HCT116 (cell line): ENCODE measurements at regions not wholly inside any gene's neighbourhood (a gene's known extent, or its start where the extent isn't known, plus 50 kb on each side); places are given as distances from the start of the nearest gene placed in this dataset.

Source experiments
- ATAC-seq: fragments of 200-7000 bp; cut with Tn5 transposase; 2 replicates; pipeline ENCODE4 v1.9.1; 2020; ENCODE audit warnings: mild to moderate bottlenecking, moderate library complexity
- BruUV-seq: library from RNA; stranded (reverse); fragments of 400-500 nt; replicated peaks from 2 replicates; lab custom pipeline; 2021; lab: Mats Ljungman, UMichigan
- CTCF ChIA-PET: fragments of 300-600 bp; sonication (Branson Sonifier 250); formaldehyde crosslinking; loops from one replicate; lab custom pipeline; 2021; ENCODE audit warnings: antibody characterized with exemption; lab: Charles Lee
- POLR2A ChIA-PET: fragments of 300-600, 350-600 bp; sonication (Branson Sonifier 250); formaldehyde crosslinking; loops from one replicate; lab custom pipeline; 2021; ENCODE audit warnings: antibody characterized with exemption; lab: Charles Lee
- RAD21 ChIA-PET, 2 experiments: fragments of 300-600 bp; sonication (Branson Sonifier 250); formaldehyde crosslinking; loops; one replicate each; lab custom pipeline; 2023; ENCODE audit warnings: low total read pairs in 2 of 2; ENCODE audit not compliant: uncharacterized antibody in 2 of 2, unreplicated experiment in 2 of 2, low non-redundant PET in 1 of 2; lab: Charles Lee
- DNase-seq: peaks from one replicate; pipeline ENCODE4 v3.0.0-alpha.2; 2010; ENCODE audit warnings: low read depth, low spot score
- H2AFZ ChIP-seq: fragments of 200-600 bp; shearing (Covaris generic), sonication (generic); 2 replicates; pipeline ENCODE4 v1.6.1; 2017; ENCODE audit warnings: low read depth, mixed run types, mixed read lengths, antibody characterized with exemption, low read length; ENCODE audit not compliant: poor library complexity, severe bottlenecking
- H3K27ac ChIP-seq: 2 replicates; pipeline ENCODE4 v1.5.1; 2012; ENCODE audit warnings: low read depth, low read length
- H3K27me3 ChIP-seq: fragments of 200-600 bp; sonication (generic); 2 replicates; pipeline ENCODE4 v1.6.1; 2016; ENCODE audit warnings: mixed run types, low read length, mixed read lengths; ENCODE audit not compliant: insufficient read depth
- H3K36me3 ChIP-seq, 2 experiments: fragments of 200-500 bp in 1 of 2; fragments of 200-600 bp in 1 of 2; sonication (Bioruptor generic) in 1 of 2; sonication (generic) in 1 of 2; 2 replicates each; pipeline versions ENCODE4 v1.5.1 to v1.6.1; 2014 to 2016; ENCODE audit warnings: low read length in 2 of 2, inconsistent platforms in 1 of 2, mixed read lengths in 1 of 2, mixed run types in 1 of 2; ENCODE audit not compliant: insufficient read depth in 2 of 2, control insufficient read depth in 1 of 2
- H3K4me1 ChIP-seq, 2 experiments: fragments of 200-600 bp in 1 of 2; sonication (generic) in 1 of 2; 2 replicates each; pipeline versions ENCODE4 v1.5.1 to v1.6.1; 2012 to 2017; ENCODE audit warnings: low read length in 2 of 2, inconsistent platforms in 1 of 2, mild to moderate bottlenecking in 1 of 2, mixed read lengths in 1 of 2, mixed run types in 1 of 2, moderate library complexity in 1 of 2; ENCODE audit not compliant: insufficient read depth in 2 of 2, control insufficient read depth in 1 of 2
- H3K4me2 ChIP-seq: fragments of 200-600 bp; sonication (generic); 2 replicates; pipeline ENCODE4 v1.6.1; 2017; ENCODE audit warnings: mixed run types, low read length, mixed read lengths
- H3K4me3 ChIP-seq, 2 experiments: fragments of 200-600 bp in 1 of 2; sonication (generic) in 1 of 2; replicated peaks in 1 of 2; 2 replicates each; pipeline ENCODE4 v1.5.1; 2011 to 2016; ENCODE audit warnings: low read length in 2 of 2, control low read depth in 1 of 2, low read depth in 1 of 2, mild to moderate bottlenecking in 1 of 2, mixed read lengths in 1 of 2, mixed run types in 1 of 2
- H3K79me2 ChIP-seq: fragments of 200-600 bp; sonication (generic); 2 replicates; pipeline ENCODE4 v1.6.1; 2017; ENCODE audit warnings: mild to moderate bottlenecking, mixed run types, low read length, moderate library complexity, mixed read lengths; ENCODE audit not compliant: insufficient read depth
- H3K9ac ChIP-seq: fragments of 200-600 bp; sonication (generic); 2 replicates; pipeline ENCODE4 v1.6.1; 2016; ENCODE audit warnings: low read length, mixed read lengths
- H3K9me2 ChIP-seq: fragments of 200-600 bp; sonication (generic), shearing (Covaris generic); 2 replicates; pipeline ENCODE4 v1.6.1; 2017; ENCODE audit warnings: mixed run types, mild to moderate bottlenecking, moderate library complexity; ENCODE audit not compliant: insufficient read depth
- H3K9me3 ChIP-seq, 2 experiments: fragments of 200-500 bp in 1 of 2; fragments of 200-600 bp in 1 of 2; sonication (Bioruptor generic) in 1 of 2; sonication (generic) in 1 of 2; 2 replicates each; pipeline ENCODE4 v1.6.1; 2014 to 2017; ENCODE audit warnings: low read length in 2 of 2, mixed read lengths in 2 of 2, inconsistent platforms in 1 of 2, low read depth in 1 of 2, mild to moderate bottlenecking in 1 of 2, mixed run types in 1 of 2, moderate library complexity in 1 of 2; ENCODE audit not compliant: control insufficient read depth in 1 of 2, insufficient read depth in 1 of 2
- H4K20me1 ChIP-seq: fragments of 200-600 bp; sonication (generic), shearing (Covaris generic); 2 replicates; pipeline ENCODE4 v1.6.1; 2017; ENCODE audit warnings: mixed run types, mild to moderate bottlenecking, moderate library complexity; ENCODE audit not compliant: insufficient read depth
- CBX3 ChIP-seq: IDR thresholded peaks from 2 replicates; pipeline ENCODE4 v1.6.1; 2012; ENCODE audit warnings: low read depth
- CEBPB ChIP-seq: IDR thresholded peaks from 2 replicates; pipeline ENCODE4 v1.6.1; 2012; ENCODE audit warnings: low read depth
- EGR1 ChIP-seq: IDR thresholded peaks from 2 replicates; pipeline ENCODE4 v1.6.1; 2012; ENCODE audit warnings: low read depth
- ELF1 ChIP-seq: IDR thresholded peaks from 2 replicates; pipeline ENCODE4 v1.6.1; 2012; ENCODE audit warnings: low read depth, borderline replicate concordance
- EZH2phosphoT487 ChIP-seq: fragments of 200-600 bp; IDR thresholded peaks from 2 replicates; pipeline ENCODE4 v1.6.1; 2018; ENCODE audit warnings: antibody characterized with exemption, borderline replicate concordance
- FOSL1 ChIP-seq: IDR thresholded peaks from 2 replicates; pipeline ENCODE4 v1.6.1; 2012; ENCODE audit warnings: low read depth
- JUND ChIP-seq: IDR thresholded peaks from 2 replicates; pipeline ENCODE4 v1.6.1; 2012
- POLR2A ChIP-seq: IDR thresholded peaks from 2 replicates; pipeline ENCODE4 v1.7.0; 2011; ENCODE audit warnings: borderline replicate concordance; ENCODE audit not compliant: insufficient read depth, insufficient read length; ENCODE audit errors: extremely low read depth
- POLR2AphosphoS5 ChIP-seq: IDR thresholded peaks from 2 replicates; pipeline ENCODE4 v1.6.1; 2011; ENCODE audit warnings: mild to moderate bottlenecking, low read depth, low read length, moderate library complexity
- SIN3A ChIP-seq: IDR thresholded peaks from 2 replicates; pipeline ENCODE4 v1.6.1; 2012; ENCODE audit warnings: low read depth
- SP1 ChIP-seq: IDR thresholded peaks from 2 replicates; pipeline ENCODE4 v1.6.1; 2012; ENCODE audit warnings: low read depth
- SRF ChIP-seq: IDR thresholded peaks from 2 replicates; pipeline ENCODE4 v1.6.1; 2012; ENCODE audit warnings: low read depth
- TCF7L2 ChIP-seq: IDR thresholded peaks from 2 replicates; pipeline ENCODE4 v1.7.0; 2011; ENCODE audit warnings: borderline replicate concordance, inconsistent platforms; ENCODE audit not compliant: insufficient read depth, insufficient read length; ENCODE audit errors: extremely low read depth
- YY1 ChIP-seq: IDR thresholded peaks from 2 replicates; pipeline ENCODE4 v1.6.1; 2011; ENCODE audit warnings: low read length, low read depth, moderate library complexity, mild to moderate bottlenecking; ENCODE audit not compliant: insufficient replicate concordance; ENCODE audit errors: extremely low read depth
- ZFX ChIP-seq: fragments of 450-650 bp; IDR thresholded peaks from 2 replicates; pipeline ENCODE4 v1.6.1; 2017
- intact Hi-C: fragments of 100-400 bp; cut with micrococcal nuclease; formaldehyde crosslinking; loops from 2 replicates; pipeline ENCODE4 v1.10.0; 2022
- TF ChIP-seq, protein P1 (sequence below): IDR thresholded peaks from 2 replicates; pipeline ENCODE4 v1.6.1; 2012; ENCODE audit warnings: low read depth
- TF ChIP-seq, protein P2 (sequence below): IDR thresholded peaks from 2 replicates; pipeline ENCODE4 v1.6.1; 2012

DNA sequence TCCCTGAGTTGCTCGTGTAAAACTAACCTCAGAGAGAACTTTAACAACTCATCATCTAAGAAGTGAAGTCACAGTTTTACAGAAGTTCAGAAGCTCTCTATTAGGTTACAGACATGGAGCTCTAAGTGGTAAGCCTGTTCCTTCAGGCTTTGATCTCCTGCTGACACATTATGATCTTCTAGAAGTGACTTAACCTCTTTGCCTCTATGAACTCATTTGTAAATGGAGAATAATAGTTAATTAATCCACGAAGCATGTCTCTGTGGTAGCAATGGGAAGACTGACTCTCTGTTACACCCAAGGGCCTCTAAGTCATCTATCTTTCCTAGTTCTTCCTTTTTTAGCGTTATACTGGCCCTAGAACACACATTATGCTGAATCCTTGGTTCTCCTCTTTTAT is 157.9 kb upstream of the NRIP1 start (continued):
- TF ChIP-seq ZFX (no peak), SIN3A (no peak), CBX3 (no peak), TCF7L2 (no peak), EGR1 (no peak), EZH2phosphoT487 (no peak), POLR2AphosphoS5 (no peak), POLR2A (no peak), SRF (peak; percentile 37; the same call in 1 of the 2 replicates)
- TF ChIP-seq, protein P1, sequence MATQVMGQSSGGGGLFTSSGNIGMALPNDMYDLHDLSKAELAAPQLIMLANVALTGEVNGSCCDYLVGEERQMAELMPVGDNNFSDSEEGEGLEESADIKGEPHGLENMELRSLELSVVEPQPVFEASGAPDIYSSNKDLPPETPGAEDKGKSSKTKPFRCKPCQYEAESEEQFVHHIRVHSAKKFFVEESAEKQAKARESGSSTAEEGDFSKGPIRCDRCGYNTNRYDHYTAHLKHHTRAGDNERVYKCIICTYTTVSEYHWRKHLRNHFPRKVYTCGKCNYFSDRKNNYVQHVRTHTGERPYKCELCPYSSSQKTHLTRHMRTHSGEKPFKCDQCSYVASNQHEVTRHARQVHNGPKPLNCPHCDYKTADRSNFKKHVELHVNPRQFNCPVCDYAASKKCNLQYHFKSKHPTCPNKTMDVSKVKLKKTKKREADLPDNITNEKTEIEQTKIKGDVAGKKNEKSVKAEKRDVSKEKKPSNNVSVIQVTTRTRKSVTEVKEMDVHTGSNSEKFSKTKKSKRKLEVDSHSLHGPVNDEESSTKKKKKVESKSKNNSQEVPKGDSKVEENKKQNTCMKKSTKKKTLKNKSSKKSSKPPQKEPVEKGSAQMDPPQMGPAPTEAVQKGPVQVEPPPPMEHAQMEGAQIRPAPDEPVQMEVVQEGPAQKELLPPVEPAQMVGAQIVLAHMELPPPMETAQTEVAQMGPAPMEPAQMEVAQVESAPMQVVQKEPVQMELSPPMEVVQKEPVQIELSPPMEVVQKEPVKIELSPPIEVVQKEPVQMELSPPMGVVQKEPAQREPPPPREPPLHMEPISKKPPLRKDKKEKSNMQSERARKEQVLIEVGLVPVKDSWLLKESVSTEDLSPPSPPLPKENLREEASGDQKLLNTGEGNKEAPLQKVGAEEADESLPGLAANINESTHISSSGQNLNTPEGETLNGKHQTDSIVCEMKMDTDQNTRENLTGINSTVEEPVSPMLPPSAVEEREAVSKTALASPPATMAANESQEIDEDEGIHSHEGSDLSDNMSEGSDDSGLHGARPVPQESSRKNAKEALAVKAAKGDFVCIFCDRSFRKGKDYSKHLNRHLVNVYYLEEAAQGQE, result no peak
- TF ChIP-seq, protein P2, sequence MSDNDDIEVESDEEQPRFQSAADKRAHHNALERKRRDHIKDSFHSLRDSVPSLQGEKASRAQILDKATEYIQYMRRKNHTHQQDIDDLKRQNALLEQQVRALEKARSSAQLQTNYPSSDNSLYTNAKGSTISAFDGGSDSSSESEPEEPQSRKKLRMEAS, result no peak; the same call in 1 of the 2 replicates

DNA sequence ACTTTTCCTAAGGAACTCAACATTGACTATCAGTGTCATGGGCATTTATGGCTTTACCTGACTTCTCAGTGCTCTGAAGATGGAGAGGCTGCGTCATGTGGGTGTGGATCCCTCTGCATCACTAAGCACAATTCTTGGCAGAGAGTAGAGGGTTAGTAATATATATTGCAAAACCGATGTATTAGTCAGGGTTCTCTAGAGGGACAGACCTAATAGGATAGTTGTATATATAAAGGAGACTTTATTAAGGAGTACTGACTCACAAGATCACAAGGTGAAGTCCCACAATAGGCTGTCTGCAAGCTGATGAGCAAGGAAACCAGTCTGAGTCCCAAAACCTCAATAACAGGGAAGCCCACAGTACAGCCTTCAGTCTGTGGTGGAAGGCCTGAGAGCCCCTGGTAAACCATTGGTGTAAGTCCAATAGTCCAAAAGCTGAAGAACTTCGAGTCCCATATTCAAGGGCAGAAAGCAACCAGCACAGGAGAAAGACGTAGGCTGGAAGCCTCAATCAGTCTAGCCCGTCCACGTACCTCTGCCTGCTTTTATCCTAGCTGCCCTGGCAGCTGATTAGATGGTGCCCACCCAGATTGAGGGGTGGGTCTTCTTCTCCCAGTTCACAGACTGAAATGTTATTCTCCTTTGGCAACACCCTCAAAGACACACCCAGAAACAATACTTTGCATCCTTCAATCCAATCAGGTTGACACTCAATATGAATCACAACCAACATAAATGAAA is 159.7 kb upstream of the NRIP1 start:
- H3K79me2 ChIP-seq, result no peaks in the 10 kb centered on the region
- no peaks in the 10 kb centered on the region for H4K20me1 ChIP-seq
- no peaks in the 10 kb centered on the region for H3K27me3 ChIP-seq
- intact Hi-C loops, result loop anchor here (10.0 kb wide), 2 partner anchors 70 to 350 kb away; no protein-coding TSS in a partner anchor
- no peak overlapping the region for H2AFZ ChIP-seq
- peak overlapping the region; percentile 23 for H3K4me2 ChIP-seq
- H3K4me1 ChIP-seq, result peaks cover 0 to 37% of the 10 kb centered on the region in 2 experiments; a peak in 2 of 4 replicates
- peak; percentile 56 for DNase-seq
- peak; percentile 84 for TF ChIP-seq CEBPB
- peak; percentile 62; the same call in 1 of the 2 replicates for TF ChIP-seq JUND
- TF ChIP-seq, protein P1, result no peak
- peak; percentile 66 for TF ChIP-seq SP1
- TF ChIP-seq FOSL1, result peak; percentile 49
- TF ChIP-seq YY1, result no peak
- no peak for TF ChIP-seq ELF1
- ATAC-seq, result peak; percentile 57
- H3K36me3 ChIP-seq, result no peaks in the 10 kb centered on the region
- BruUV-seq, result no TSS peak
- no peaks in the 10 kb centered on the region for H3K9me2 ChIP-seq
- H3K9me3 ChIP-seq, result no peaks in the 10 kb centered on the region
- POLR2A ChIA-PET, result no interaction called here
- CTCF ChIA-PET, result no interaction called here
- H3K9ac ChIP-seq, result no peak overlapping the region
- no peak overlapping the region for H3K27ac ChIP-seq
- no peak overlapping the region for H3K4me3 ChIP-seq
- RAD21 ChIA-PET, result no interaction called here
